ENCODE measurements at regions not wholly inside any gene's neighbourhood (a gene's known extent, or its start where the extent isn't known, plus 50 kb on each side); places are given as distances from the start of the nearest gene placed in this dataset.

GRCh38 chrX:118221733-118222132 lies 105.1 kb upstream of the KLHL13 start:
- no peak for TF ChIP-seq CTCF (IDR thresholded peaks at IDR 0.05; ENCODE audit: low read depth, low read length)
- no peak for TF ChIP-seq EZH2phosphoT487 (IDR thresholded peaks at IDR 0.05; ENCODE audit: low read depth)
